Caco-2 (cell line): ENCODE measurements at regions not wholly inside any gene's neighbourhood (a gene's known extent, or its start where the extent isn't known, plus 50 kb on each side); places are given as distances from the start of the nearest gene placed in this dataset.

Experiments used
- BruUV-seq: library from RNA; stranded (reverse); fragments of 400-500 nt; replicated peaks from 2 replicates; lab custom pipeline; 2021; lab: Mats Ljungman, UMichigan
- CTCF ChIA-PET: fragments of 300-600 bp; sonication (Branson Sonifier 250); formaldehyde crosslinking; loops from one replicate; lab custom pipeline; 2022; ENCODE audit warnings: antibody characterized with exemption; lab: Charles Lee
- POLR2A ChIA-PET: fragments of 300-600 bp; sonication (Branson Sonifier 250); formaldehyde crosslinking; loops from one replicate; lab custom pipeline; 2022; ENCODE audit warnings: antibody characterized with exemption; lab: Charles Lee
- DNase-seq, 2 experiments: peaks; one replicate each; pipeline versions ENCODE4 v3.0.0 to v3.0.0-alpha.2; 2020 to 2022
- H3K27me3 ChIP-seq: replicated peaks from 2 replicates; pipeline ENCODE4 v1.6.0; 2011; ENCODE audit warnings: low read length; ENCODE audit not compliant: control insufficient read depth, insufficient read depth
- H3K36me3 ChIP-seq: 2 replicates; pipeline ENCODE4 v1.5.1; 2011; ENCODE audit warnings: low read length; ENCODE audit not compliant: control insufficient read depth, insufficient read depth
- H3K4me1 ChIP-seq: fragments of 250-450 bp; sonication (Bioruptor Pico); 2 replicates; pipeline ENCODE4 v1.5.1; 2020; ENCODE audit warnings: mild to moderate bottlenecking
- H3K4me3 ChIP-seq: 2 replicates; pipeline ENCODE4 v1.5.1; 2011; ENCODE audit warnings: low read depth, mild to moderate bottlenecking, control low read depth, low read length
- H3K9me3 ChIP-seq: fragments of 250-450 bp; sonication (Bioruptor Pico); 2 replicates; pipeline ENCODE4 v1.5.1; 2020; ENCODE audit warnings: mild to moderate bottlenecking, moderate library complexity
- H3K27ac Mint-ChIP-seq: one replicate; pipeline ENCODE4 v1.8.0; 2022; ENCODE audit warnings: mixed read lengths; ENCODE audit not compliant: unreplicated experiment
- H3K27me3 Mint-ChIP-seq: one replicate; pipeline ENCODE4 v1.8.0; 2022; ENCODE audit warnings: mixed read lengths; ENCODE audit not compliant: insufficient read depth, unreplicated experiment
- H3K36me3 Mint-ChIP-seq: one replicate; pipeline ENCODE4 v1.8.0; 2022; ENCODE audit warnings: mild to moderate bottlenecking, mixed read lengths; ENCODE audit not compliant: insufficient read depth, unreplicated experiment
- H3K4me1 Mint-ChIP-seq: one replicate; pipeline ENCODE4 v1.8.0; 2022; ENCODE audit warnings: low read depth, mixed read lengths; ENCODE audit not compliant: unreplicated experiment
- H3K4me3 Mint-ChIP-seq: one replicate; pipeline ENCODE4 v1.8.0; 2022; ENCODE audit warnings: mild to moderate bottlenecking, moderate library complexity, mixed read lengths; ENCODE audit not compliant: unreplicated experiment
- H3K9me3 Mint-ChIP-seq: one replicate; pipeline ENCODE4 v1.8.0; 2022; ENCODE audit warnings: mixed read lengths; ENCODE audit not compliant: unreplicated experiment
- intact Hi-C: fragments of 100-400 bp; cut with micrococcal nuclease; formaldehyde crosslinking; loops from one replicate; pipeline ENCODE4 v1.10.0; 2022; ENCODE audit not compliant: unreplicated experiment
- TF ChIP-seq, protein P1 (sequence below), 2 experiments: fragments of 200-600 bp in 1 of 2; IDR thresholded peaks; 1 replicate in 1 of 2; 2 replicates in 1 of 2; pipeline versions ENCODE4 v1.5.1 to v1.8.0; 2011 to 2022; ENCODE audit warnings: antibody characterized with exemption in 1 of 2, control low read depth in 1 of 2, inconsistent platforms in 1 of 2, low read depth in 1 of 2, low read length in 1 of 2, mild to moderate bottlenecking in 1 of 2, moderate library complexity in 1 of 2; ENCODE audit not compliant: insufficient read depth in 1 of 2, severe bottlenecking in 1 of 2, unreplicated experiment in 1 of 2

DNA sequence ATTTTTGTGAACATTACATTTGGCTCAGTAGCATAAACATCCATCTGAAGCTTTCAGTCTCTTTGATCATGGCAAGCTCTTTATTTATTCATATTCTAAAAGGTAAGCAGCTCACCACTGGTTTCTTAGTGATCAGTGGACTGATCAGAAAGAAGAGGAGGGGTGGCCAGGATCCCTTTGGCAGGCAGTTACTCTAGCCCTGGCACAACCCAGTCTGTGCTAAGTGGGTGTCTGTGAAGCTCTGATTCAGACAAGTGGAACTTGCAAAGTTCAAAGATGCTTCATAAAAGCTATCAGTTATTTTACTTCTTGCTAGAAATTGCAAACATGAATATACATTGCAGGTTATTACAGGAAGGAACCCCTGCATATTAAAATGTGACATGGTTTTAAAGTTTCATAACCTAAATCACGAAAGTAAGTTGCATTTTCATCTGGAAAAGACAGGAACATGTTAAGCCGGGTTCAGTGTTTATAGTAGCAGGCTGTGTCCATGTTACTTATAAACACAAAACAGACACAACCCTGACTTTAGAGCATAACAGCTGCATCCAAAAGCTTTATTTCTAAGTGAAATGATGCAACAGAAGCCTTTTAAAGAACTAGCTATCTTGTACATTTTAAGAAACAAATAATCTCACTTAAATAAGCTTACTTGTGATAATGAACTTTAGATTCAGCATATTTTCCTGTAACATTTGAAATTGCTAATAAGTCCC is 785.3 kb downstream of the MCTP2 start:
- no peak for DNase-seq
- H3K36me3 ChIP-seq, result no peaks in the 10 kb centered on the region
- H3K4me3 Mint-ChIP-seq, result no peak overlapping the region
- H3K27me3 ChIP-seq, result no peaks in the 10 kb centered on the region
- H3K4me3 ChIP-seq, result no peak overlapping the region
- H3K27me3 Mint-ChIP-seq, result no peaks in the 10 kb centered on the region
- ChIA-PET CTCF (no interaction called here), POLR2A (no interaction called here)
- intact Hi-C loops, result no loop called here
- H3K9me3 ChIP-seq, result no peaks in the 10 kb centered on the region
- H3K27ac Mint-ChIP-seq, result no peak overlapping the region
- BruUV-seq, result no TSS peak
- H3K4me1 ChIP-seq, result no peaks in the 10 kb centered on the region
- TF ChIP-seq, protein P1, sequence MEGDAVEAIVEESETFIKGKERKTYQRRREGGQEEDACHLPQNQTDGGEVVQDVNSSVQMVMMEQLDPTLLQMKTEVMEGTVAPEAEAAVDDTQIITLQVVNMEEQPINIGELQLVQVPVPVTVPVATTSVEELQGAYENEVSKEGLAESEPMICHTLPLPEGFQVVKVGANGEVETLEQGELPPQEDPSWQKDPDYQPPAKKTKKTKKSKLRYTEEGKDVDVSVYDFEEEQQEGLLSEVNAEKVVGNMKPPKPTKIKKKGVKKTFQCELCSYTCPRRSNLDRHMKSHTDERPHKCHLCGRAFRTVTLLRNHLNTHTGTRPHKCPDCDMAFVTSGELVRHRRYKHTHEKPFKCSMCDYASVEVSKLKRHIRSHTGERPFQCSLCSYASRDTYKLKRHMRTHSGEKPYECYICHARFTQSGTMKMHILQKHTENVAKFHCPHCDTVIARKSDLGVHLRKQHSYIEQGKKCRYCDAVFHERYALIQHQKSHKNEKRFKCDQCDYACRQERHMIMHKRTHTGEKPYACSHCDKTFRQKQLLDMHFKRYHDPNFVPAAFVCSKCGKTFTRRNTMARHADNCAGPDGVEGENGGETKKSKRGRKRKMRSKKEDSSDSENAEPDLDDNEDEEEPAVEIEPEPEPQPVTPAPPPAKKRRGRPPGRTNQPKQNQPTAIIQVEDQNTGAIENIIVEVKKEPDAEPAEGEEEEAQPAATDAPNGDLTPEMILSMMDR (IDR thresholded peaks at IDR 0.05; ENCODE audit: insufficient read depth in 1 of 2, low read depth in 1 of 2, low read length in 1 of 2, severe bottlenecking in 1 of 2, unreplicated experiment in 1 of 2), result no peak
- no peaks in the 10 kb centered on the region for H3K36me3 Mint-ChIP-seq
- H3K9me3 Mint-ChIP-seq, result peaks cover under 1% of the 10 kb centered on the region
- H3K4me1 Mint-ChIP-seq, result no peaks in the 10 kb centered on the region

DNA sequence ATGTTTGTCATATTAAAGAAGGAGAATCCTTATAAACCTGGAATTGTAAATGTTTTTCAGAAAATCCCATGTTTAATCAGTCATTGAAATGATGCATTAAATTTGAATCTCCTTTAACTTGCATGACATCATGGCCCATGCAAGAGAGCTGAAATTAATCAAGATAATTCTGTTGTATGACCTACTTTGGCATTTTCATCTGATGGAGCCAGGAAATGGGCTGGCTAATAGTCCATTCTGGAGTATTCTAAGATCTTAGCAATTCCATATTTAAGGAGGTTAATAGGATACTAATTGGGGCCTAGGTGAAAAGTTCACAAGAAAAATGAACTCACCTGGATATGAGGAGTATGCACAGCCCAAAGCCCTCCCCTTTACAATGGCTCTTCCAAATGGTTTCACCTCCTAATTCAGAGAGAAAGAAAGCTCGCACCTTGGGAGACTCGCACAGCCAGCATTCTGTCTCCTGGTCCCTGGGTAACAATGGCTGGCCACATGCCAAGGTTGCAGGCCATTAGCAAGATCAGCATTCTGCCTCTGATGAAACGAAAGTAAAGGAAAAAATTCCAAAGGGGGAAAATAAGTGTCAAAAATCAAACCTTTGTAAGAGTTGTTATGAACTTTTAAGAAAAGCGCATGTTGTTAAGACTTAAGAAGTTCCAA is 786.4 kb downstream of the MCTP2 start:
- DNase-seq, result no peak
- no peaks in the 10 kb centered on the region for H3K9me3 ChIP-seq
- no peak overlapping the region for H3K4me3 Mint-ChIP-seq
- TF ChIP-seq, protein P1 (IDR thresholded peaks at IDR 0.05; ENCODE audit: insufficient read depth in 1 of 2, low read depth in 1 of 2, low read length in 1 of 2, severe bottlenecking in 1 of 2, unreplicated experiment in 1 of 2), result no peak
- no peaks in the 10 kb centered on the region for H3K36me3 ChIP-seq
- ChIA-PET CTCF (no interaction called here), POLR2A (no interaction called here)
- intact Hi-C loops, result no loop called here
- peaks cover 11% of the 10 kb centered on the region for H3K9me3 Mint-ChIP-seq
- H3K27ac Mint-ChIP-seq, result no peak overlapping the region
- no TSS peak for BruUV-seq
- H3K27me3 Mint-ChIP-seq, result no peaks in the 10 kb centered on the region
- H3K4me1 Mint-ChIP-seq, result no peaks in the 10 kb centered on the region
- H3K36me3 Mint-ChIP-seq, result no peaks in the 10 kb centered on the region
- no peaks in the 10 kb centered on the region for H3K27me3 ChIP-seq
- H3K4me1 ChIP-seq, result no peaks in the 10 kb centered on the region
- H3K4me3 ChIP-seq, result no peak overlapping the region

DNA sequence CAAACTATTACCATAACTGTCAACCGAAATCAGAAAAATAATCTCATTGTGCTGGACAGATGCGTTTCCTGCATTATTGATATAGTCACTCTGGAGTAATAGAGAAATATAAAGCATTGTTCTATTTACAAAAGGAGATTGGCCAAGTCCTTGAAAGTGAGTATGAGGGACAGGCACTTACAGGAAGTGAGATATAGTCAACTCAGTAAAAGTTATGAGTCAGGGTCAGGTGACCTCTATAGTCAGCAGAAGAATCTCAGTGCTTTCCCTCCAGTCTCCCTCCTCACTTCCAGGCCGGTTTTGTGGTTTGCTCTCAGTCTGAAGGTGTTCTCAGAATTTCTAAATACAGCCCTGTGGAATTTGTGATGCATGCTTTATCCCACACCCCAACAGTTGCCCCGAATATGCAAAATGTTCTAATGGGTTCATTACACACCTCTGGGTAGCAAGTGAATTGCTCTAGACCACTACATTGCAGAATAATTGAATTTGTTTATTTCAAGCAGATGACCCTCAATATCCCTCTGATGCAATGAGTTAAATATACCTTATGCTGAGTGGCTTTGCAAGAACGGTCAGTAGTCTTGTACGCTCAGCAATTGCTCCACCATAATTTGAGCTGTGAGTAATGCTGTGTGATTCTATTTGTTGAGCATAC is 787.7 kb downstream of the MCTP2 start:
- no TSS peak for BruUV-seq
- no peaks in the 10 kb centered on the region for H3K36me3 ChIP-seq
- no peaks in the 10 kb centered on the region for H3K4me1 ChIP-seq
- H3K9me3 ChIP-seq, result no peaks in the 10 kb centered on the region
- no peak overlapping the region for H3K4me3 ChIP-seq
- DNase-seq, result no peak
- Mint-ChIP-seq H3K36me3 (no peaks in the 10 kb centered on the region), H3K27me3 (no peaks in the 10 kb centered on the region), H3K27ac (no peak overlapping the region), H3K9me3 (peaks cover 11% of the 10 kb centered on the region), H3K4me1 (no peaks in the 10 kb centered on the region), H3K4me3 (no peak overlapping the region)
- TF ChIP-seq, protein P1 (IDR thresholded peaks at IDR 0.05; ENCODE audit: insufficient read depth in 1 of 2, low read depth in 1 of 2, low read length in 1 of 2, severe bottlenecking in 1 of 2, unreplicated experiment in 1 of 2), result no peak
- H3K27me3 ChIP-seq, result no peaks in the 10 kb centered on the region
- ChIA-PET POLR2A (no interaction called here), CTCF (no interaction called here)
- intact Hi-C loops, result no loop called here
